ENCODE measurements at regions not wholly inside any gene's neighbourhood (a gene's known extent, or its start where the extent isn't known, plus 50 kb on each side); places are given as distances from the start of the nearest gene placed in this dataset.

GRCh38 chr3:153722157-153722556 lies 399.0 kb upstream of the ARHGEF26 start:
- H3K4me3 ChIP-seq (ENCODE audit: low read depth, low read length) = no peak overlapping the region
- DNase-seq (ENCODE audit: low read depth) = no peak
- no peak for TF ChIP-seq CTCF (IDR thresholded peaks at IDR 0.05; ENCODE audit: low read depth, low read length, missing control alignments)
- in situ Hi-C loops (cut with HindIII; ENCODE audit: low sequenced_read_pairs) = no loop called here

- no peak for DNase-seq (ENCODE audit: low read depth)
- no peak for TF ChIP-seq CTCF (IDR thresholded peaks at IDR 0.05; ENCODE audit: low read depth, low read length, missing control alignments)
- in situ Hi-C loops (cut with HindIII; ENCODE audit: low sequenced_read_pairs) = no loop called here
- no peak overlapping the region for H3K4me3 ChIP-seq (ENCODE audit: low read depth, low read length)
Observed at GRCh38 chr3:153731071-153731470, 390.1 kb upstream of the ARHGEF26 start.

GRCh38 chr3:153734777-153735551 lies 386.2 kb upstream of the ARHGEF26 start:
- DNase-seq (ENCODE audit: low read depth) = no peak
- H3K4me3 ChIP-seq (ENCODE audit: low read depth, low read length) = no peak overlapping the region
- in situ Hi-C loops (cut with HindIII; ENCODE audit: low sequenced_read_pairs) = no loop called here
- TF ChIP-seq CTCF (IDR thresholded peaks at IDR 0.05; ENCODE audit: low read depth, low read length, missing control alignments) = no peak

DNA sequence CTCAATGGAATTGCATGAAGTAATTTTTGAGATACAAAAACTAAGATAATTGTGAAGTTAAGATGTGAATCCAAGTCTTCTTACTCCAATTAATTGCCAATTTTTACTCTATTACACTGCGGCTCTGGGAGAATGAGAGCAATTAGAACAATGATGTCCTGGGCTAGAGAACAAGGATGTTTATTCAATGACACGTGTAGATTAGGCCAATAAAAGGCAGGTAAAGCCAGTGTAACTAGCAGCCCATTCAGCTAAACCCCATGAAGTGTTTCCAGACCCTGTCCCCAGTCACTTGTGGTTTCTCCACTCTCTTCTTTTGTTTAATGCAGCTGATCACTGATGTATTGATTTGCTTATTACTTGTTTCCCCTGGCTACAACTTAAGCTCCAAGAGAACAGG lies 381.1 kb upstream of the ARHGEF26 start:
- H3K4me3 ChIP-seq (ENCODE audit: low read depth, low read length) = no peak overlapping the region
- DNase-seq (ENCODE audit: low read depth) = no peak
- in situ Hi-C loops (cut with HindIII; ENCODE audit: low sequenced_read_pairs) = no loop called here
- no peak for TF ChIP-seq CTCF (IDR thresholded peaks at IDR 0.05; ENCODE audit: low read depth, low read length, missing control alignments)

DNA sequence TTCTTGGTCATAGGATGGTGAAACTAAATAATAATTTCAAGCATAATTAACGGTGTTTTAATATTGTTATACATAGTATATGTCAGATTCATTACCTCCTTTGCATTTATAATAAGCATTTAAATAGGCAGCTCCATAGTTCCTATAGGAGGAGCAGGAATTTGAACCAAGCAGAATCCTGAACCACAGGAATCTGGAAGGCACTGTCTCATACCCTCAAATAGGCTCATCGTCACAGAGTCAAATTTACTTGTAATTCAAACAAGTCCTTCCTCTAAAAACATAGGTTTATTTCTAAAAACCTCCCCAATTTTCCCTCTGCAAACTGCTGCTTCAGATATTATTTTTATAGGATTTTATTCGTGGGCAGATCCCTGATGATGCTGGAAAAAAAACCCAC lies 376.3 kb upstream of the ARHGEF26 start:
- no peak overlapping the region for H3K4me3 ChIP-seq (ENCODE audit: low read depth, low read length)
- no peak for DNase-seq (ENCODE audit: low read depth)
- TF ChIP-seq CTCF (IDR thresholded peaks at IDR 0.05; ENCODE audit: low read depth, low read length, missing control alignments) = no peak
- in situ Hi-C loops (cut with HindIII; ENCODE audit: low sequenced_read_pairs) = no loop called here

DNA sequence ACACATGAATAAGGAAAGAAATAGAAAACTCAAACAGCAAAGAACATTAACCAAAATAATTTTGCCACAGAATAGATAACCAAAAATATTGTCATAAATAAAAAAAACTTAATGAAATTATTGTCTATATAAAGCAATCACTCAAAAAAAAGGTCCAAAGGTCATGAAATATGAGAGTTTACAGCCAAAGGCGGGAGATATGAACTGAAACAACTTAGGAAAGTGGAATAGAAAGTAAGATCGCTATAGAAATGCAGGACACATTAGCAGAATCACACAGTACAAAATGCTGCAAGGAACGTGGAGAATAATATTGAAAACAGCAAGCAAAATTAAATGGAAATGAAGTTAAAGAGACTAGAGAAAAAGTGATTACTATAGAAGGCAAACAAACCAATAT lies 375.0 kb upstream of the ARHGEF26 start:
- no peak for DNase-seq (ENCODE audit: low read depth)
- H3K4me3 ChIP-seq (ENCODE audit: low read depth, low read length) = no peak overlapping the region
- in situ Hi-C loops (cut with HindIII; ENCODE audit: low sequenced_read_pairs) = no loop called here
- TF ChIP-seq CTCF (IDR thresholded peaks at IDR 0.05; ENCODE audit: low read depth, low read length, missing control alignments) = no peak

Data from astrocyte of the cerebellum (primary cell).